MCF 10A (cell line): ENCODE measurements at regions not wholly inside any gene's neighbourhood (a gene's known extent, or its start where the extent isn't known, plus 50 kb on each side); places are given as distances from the start of the nearest gene placed in this dataset.

ENCODE experiments used
- BruUV-seq: library from RNA; stranded (reverse); fragments of 400-500 nt; replicated peaks from 2 replicates; lab custom pipeline; 2021; lab: Mats Ljungman, UMichigan
- CTCF ChIA-PET: fragments of 300-600 bp; sonication (Branson Sonifier 250); formaldehyde crosslinking; extraction: SDS; loops from one replicate; lab custom pipeline; 2021; ENCODE audit warnings: antibody characterized with exemption, inconsistent platforms; lab: Yijun Ruan, JAX
- POLR2A ChIA-PET: fragments of 300-600, 350-650 bp; sonication (Branson Sonifier 250); formaldehyde crosslinking; extraction: SDS; loops from one replicate; lab custom pipeline; 2020; ENCODE audit warnings: antibody characterized with exemption, inconsistent platforms; lab: Yijun Ruan, JAX
- DNase-seq: peaks from one replicate; pipeline ENCODE4 v3.0.0-alpha.2; 2018; ENCODE audit not compliant: unreplicated experiment
- H3K27ac Mint-ChIP-seq: one replicate; pipeline ENCODE4 v1.8.0; 2022; ENCODE audit warnings: mild to moderate bottlenecking, low read depth, mixed read lengths; ENCODE audit not compliant: unreplicated experiment
- H3K27me3 Mint-ChIP-seq: one replicate; pipeline ENCODE4 v1.8.0; 2022; ENCODE audit warnings: mixed read lengths; ENCODE audit not compliant: insufficient read depth, unreplicated experiment
- H3K36me3 Mint-ChIP-seq: one replicate; pipeline ENCODE4 v1.8.0; 2022; ENCODE audit warnings: mild to moderate bottlenecking, moderate library complexity, mixed read lengths; ENCODE audit not compliant: insufficient read depth, unreplicated experiment
- H3K4me1 Mint-ChIP-seq: one replicate; pipeline ENCODE4 v1.8.0; 2022; ENCODE audit warnings: mixed read lengths; ENCODE audit not compliant: insufficient read depth, unreplicated experiment
- H3K4me3 Mint-ChIP-seq: one replicate; pipeline ENCODE4 v1.8.0; 2022; ENCODE audit warnings: mild to moderate bottlenecking, moderate library complexity, mixed read lengths; ENCODE audit not compliant: unreplicated experiment
- H3K9me3 Mint-ChIP-seq: one replicate; pipeline ENCODE4 v1.8.0; 2022; ENCODE audit warnings: mixed read lengths; ENCODE audit not compliant: unreplicated experiment
- intact Hi-C: fragments of 100-400 bp; cut with micrococcal nuclease; formaldehyde crosslinking; loops from 2 replicates; pipeline ENCODE4 v1.14.1; 2022
- TF ChIP-seq, protein P1 (sequence below): fragments of 200-600 bp; IDR thresholded peaks from one replicate; pipeline ENCODE4 v1.8.0; 2022; ENCODE audit warnings: antibody characterized with exemption, mild to moderate bottlenecking; ENCODE audit not compliant: unreplicated experiment

DNA sequence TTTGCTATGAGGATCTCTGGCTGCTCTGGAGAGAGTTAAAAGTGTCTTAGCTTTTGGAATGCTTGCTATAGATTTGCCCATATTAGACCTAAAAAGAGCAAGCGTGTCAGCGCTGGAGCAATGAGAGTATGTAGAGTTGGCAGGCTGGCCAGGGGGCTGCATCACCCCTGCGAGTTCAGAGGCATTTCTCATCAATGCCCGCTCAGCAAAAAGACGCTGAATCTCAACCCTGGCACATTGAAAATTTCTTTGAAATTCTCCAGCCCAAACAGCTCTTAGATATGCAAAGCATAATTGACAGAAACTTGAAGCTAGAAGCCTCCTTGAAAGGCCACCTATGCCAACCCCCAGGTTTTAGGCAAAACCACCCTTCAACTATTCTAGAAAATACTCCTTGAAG is 135.5 kb upstream of the F3 start:
- H3K4me3 Mint-ChIP-seq, result no peak overlapping the region
- CTCF ChIA-PET, result interaction anchor here (0.5 kb wide), 1 partner anchor 853 kb away, joined by 3 read pairs; no protein-coding TSS in a partner anchor
- TF ChIP-seq, protein P1, sequence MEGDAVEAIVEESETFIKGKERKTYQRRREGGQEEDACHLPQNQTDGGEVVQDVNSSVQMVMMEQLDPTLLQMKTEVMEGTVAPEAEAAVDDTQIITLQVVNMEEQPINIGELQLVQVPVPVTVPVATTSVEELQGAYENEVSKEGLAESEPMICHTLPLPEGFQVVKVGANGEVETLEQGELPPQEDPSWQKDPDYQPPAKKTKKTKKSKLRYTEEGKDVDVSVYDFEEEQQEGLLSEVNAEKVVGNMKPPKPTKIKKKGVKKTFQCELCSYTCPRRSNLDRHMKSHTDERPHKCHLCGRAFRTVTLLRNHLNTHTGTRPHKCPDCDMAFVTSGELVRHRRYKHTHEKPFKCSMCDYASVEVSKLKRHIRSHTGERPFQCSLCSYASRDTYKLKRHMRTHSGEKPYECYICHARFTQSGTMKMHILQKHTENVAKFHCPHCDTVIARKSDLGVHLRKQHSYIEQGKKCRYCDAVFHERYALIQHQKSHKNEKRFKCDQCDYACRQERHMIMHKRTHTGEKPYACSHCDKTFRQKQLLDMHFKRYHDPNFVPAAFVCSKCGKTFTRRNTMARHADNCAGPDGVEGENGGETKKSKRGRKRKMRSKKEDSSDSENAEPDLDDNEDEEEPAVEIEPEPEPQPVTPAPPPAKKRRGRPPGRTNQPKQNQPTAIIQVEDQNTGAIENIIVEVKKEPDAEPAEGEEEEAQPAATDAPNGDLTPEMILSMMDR, result no peak
- intact Hi-C loops, result no loop called here
- H3K27me3 Mint-ChIP-seq, result no peaks in the 10 kb centered on the region
- no peaks in the 10 kb centered on the region for H3K4me1 Mint-ChIP-seq
- POLR2A ChIA-PET, result interaction anchor here (1.2 kb wide), 1 partner anchor 11 kb away, joined by 3 read pairs; no protein-coding TSS in a partner anchor
- H3K27ac Mint-ChIP-seq, result no peak overlapping the region
- peaks cover 8% of the 10 kb centered on the region for H3K9me3 Mint-ChIP-seq
- no TSS peak for BruUV-seq
- DNase-seq, result no peak
- H3K36me3 Mint-ChIP-seq, result no peaks in the 10 kb centered on the region

GRCh38 chr1:94676686-94677085 is 135.1 kb upstream of the F3 start:
- POLR2A ChIA-PET, result interaction anchor here (1.2 kb wide), 1 partner anchor 11 kb away, joined by 3 read pairs; no protein-coding TSS in a partner anchor
- Mint-ChIP-seq H3K27me3 (no peaks in the 10 kb centered on the region), H3K4me1 (no peaks in the 10 kb centered on the region), H3K9me3 (peaks cover 8% of the 10 kb centered on the region), H3K27ac (no peak overlapping the region), H3K36me3 (no peaks in the 10 kb centered on the region), H3K4me3 (no peak overlapping the region)
- TF ChIP-seq, protein P1, result no peak
- no TSS peak for BruUV-seq
- intact Hi-C loops, result no loop called here
- DNase-seq, result no peak
- CTCF ChIA-PET, result interaction anchor here (0.5 kb wide), 1 partner anchor 852 kb away, joined by 3 read pairs; no protein-coding TSS in a partner anchor

DNA sequence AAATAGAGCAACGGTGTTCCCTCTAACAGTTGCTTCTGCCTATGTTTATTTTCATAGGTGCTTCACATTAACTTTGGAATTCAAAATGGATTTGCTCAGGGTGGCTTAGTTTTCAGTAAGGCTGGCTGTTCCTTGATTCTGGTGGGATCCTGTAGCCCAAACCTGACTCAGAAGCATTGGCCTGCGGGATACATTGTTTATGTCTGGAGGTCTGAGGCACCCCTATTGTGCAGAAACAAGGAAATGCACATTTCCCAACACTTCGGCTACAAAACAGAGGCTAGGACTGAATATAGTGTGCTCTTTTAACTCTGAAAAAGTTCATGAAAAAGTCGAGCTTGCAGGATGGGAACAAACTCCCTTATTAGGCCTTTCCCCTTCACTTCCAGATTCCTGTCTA is 133.8 kb upstream of the F3 start:
- peaks cover 8% of the 10 kb centered on the region for H3K9me3 Mint-ChIP-seq
- no peaks in the 10 kb centered on the region for H3K4me1 Mint-ChIP-seq
- H3K4me3 Mint-ChIP-seq, result no peak overlapping the region
- H3K27ac Mint-ChIP-seq, result no peak overlapping the region
- H3K27me3 Mint-ChIP-seq, result no peaks in the 10 kb centered on the region
- no TSS peak for BruUV-seq
- no peaks in the 10 kb centered on the region for H3K36me3 Mint-ChIP-seq
- intact Hi-C loops, result no loop called here
- POLR2A ChIA-PET, result no interaction called here
- CTCF ChIA-PET, result interaction anchor here (1.2 kb wide), 1 partner anchor 12 kb away, joined by 6 read pairs; no protein-coding TSS in a partner anchor
- TF ChIP-seq, protein P1, result no peak
- DNase-seq, result no peak

DNA sequence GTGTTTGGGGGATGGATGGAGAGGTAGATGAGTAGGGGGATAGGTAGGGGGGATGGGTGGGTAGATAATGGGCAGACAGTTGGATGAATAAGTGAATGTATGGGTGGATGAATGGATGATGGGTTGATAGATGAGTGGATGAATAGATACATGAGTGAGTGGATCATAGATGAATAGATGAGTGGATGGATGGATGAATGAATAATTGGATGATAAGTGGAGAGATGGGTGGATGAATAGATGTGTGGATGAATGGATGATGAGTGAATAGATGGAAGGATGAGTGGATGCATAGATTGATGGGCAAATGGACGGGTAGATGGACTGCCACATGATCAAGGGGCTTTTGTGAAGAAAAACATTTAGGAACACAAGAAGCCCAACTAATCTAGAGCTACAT is 133.3 kb upstream of the F3 start:
- H3K4me1 Mint-ChIP-seq, result no peaks in the 10 kb centered on the region
- ChIA-PET CTCF (interaction anchor here (0.6 to 1.2 kb wide), 2 partner anchors 12 to 108 kb away, joined by 4 to 6 read pairs; no protein-coding TSS in a partner anchor), POLR2A (no interaction called here)
- peaks cover 8% of the 10 kb centered on the region for H3K9me3 Mint-ChIP-seq
- no TSS peak for BruUV-seq
- H3K27ac Mint-ChIP-seq, result no peak overlapping the region
- no peak overlapping the region for H3K4me3 Mint-ChIP-seq
- intact Hi-C loops, result no loop called here
- TF ChIP-seq, protein P1, result no peak
- no peak for DNase-seq
- H3K27me3 Mint-ChIP-seq, result no peaks in the 10 kb centered on the region
- no peaks in the 10 kb centered on the region for H3K36me3 Mint-ChIP-seq
